OCI-LY3 (cell line): ENCODE measurements at regions not wholly inside any gene's neighbourhood (a gene's known extent, or its start where the extent isn't known, plus 50 kb on each side); places are given as distances from the start of the nearest gene placed in this dataset.

Source experiments
- CTCF ChIP-seq: fragments of 200-600, 300-600 bp; sonication (generic); IDR thresholded peaks from 2 replicates; pipeline ENCODE4 v1.5.1; 2014; ENCODE audit warnings: antibody characterized with exemption, low read length, low read depth
- EZH2phosphoT487 ChIP-seq: fragments of 200-600 bp; shearing (Covaris generic); IDR thresholded peaks from 2 replicates; pipeline ENCODE4 v1.6.1; 2018; ENCODE audit warnings: antibody characterized with exemption, mixed run types, low read depth

- TF ChIP-seq CTCF: no peak
- TF ChIP-seq EZH2phosphoT487: no peak
Observed at GRCh38 chr18:34292594-34292993, 67.9 kb upstream of the NOL4 start.
